T-helper 2 cell (primary cell): ENCODE measurements at regions not wholly inside any gene's neighbourhood (a gene's known extent, or its start where the extent isn't known, plus 50 kb on each side); places are given as distances from the start of the nearest gene placed in this dataset.
"Not testable (repeated sequence)": the region's sequence is repeated elsewhere in the genome, so short reads cannot be mapped to it uniquely, and the experiment has no call there.

Experiments
- DNase-seq, 5 experiments: peaks; one replicate each; pipeline versions ENCODE4 v3.0.0 to v3.0.0-alpha.2; 2012 to 2022

DNA sequence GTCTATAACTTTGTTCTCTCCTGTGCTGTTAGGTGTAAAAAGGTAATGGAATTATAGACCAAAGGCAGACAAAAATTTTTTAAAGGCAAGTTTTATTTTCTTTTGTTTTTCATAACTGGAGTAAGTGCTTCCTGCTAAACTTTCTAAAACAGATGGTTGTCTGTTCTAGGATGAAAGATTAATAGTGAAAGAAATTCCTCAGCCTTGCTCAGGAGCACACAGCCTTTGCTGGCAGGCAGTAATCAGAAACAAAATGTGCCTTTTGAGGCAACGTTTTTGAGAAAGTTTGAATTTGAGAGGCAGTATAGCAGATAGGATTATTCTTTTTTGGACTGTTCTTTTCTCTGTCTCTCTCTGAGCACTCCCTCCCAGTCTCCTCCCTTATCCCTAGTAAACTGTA, 2749.5 kb downstream of the PCDH9 start:
- DNase-seq = no peak

DNA sequence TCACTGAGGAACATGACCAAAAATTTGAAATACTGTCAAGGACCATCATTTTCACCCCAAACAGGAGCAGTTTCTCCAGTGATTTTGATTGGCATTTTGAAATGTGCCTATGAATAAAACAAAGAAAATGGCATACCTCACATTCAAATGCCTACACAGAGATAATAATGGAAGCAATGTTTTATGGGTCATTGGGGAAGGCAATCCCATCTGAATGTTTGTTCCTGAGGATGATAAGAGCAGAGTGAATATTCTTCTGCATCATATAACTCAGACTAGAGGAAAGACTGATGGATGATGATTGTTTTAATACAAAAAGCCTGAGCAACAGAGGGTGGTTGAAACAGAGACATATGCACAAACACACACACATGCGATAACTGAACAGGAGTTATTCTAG, 2749.9 kb downstream of the PCDH9 start:
- no peak for DNase-seq

DNA sequence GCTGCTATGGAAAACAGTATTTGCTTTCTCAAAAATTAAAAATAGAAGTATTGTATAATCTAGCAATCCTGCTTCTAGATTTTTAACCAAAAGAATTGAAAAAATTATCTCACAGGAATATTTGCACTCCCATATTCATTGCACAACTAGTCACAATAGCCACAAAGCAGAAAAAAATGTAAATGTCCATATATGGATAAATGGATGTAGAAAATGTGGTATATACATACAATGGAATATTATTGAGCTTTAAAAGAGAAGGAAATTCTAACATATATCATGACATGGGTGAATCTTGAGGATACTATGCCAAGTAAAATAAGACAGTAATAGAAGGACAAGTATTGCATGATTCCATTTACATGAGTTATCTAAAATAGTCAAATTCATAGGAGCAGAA, 2753.0 kb downstream of the PCDH9 start:
- DNase-seq = no peak

DNA sequence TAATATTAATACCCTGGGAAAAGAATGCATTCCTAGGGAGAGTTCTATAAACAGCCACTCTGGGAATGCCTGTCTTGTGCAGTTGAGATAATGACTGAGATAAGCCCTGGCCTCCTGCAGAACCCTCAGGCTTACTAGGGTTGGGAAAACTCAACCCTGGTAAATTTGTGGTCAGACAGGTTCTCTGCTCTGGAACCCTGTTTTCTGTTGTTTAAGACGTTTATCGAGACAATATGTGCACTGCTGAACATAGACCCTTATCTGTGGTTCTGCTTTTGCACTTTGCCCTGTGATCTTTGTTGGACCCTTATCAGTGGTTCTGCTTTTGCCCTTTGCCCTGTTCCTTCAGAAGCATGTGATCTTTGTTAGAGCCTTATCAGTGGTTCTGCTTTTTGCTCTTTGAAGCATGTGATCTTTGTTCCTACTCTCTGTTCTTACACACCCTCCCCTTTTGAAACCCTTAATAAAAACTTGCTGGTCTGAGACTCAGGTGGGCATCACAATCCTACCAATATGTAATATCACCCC, 2754.0 kb downstream of the PCDH9 start:
- not testable (repeated sequence) for DNase-seq

DNA sequence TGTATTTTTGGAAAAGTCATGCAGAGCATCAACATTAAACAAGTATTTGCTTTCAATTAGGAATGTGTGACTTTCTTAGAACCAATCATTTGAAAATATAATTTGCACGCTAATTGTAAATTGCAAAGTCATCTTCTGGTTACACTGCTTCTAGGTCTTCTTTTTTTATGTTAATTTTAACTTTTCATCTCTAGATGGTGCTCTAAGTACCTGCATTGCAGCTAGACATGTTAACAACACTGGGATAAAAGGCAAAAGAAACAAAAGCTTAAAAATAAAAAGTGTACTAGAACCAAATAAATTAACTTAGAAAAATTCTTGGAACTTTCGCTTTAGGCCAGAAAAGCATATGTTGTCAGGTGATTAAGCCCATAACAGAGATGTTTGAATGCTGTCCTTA, 2758.2 kb downstream of the PCDH9 start:
- no peak for DNase-seq

DNA sequence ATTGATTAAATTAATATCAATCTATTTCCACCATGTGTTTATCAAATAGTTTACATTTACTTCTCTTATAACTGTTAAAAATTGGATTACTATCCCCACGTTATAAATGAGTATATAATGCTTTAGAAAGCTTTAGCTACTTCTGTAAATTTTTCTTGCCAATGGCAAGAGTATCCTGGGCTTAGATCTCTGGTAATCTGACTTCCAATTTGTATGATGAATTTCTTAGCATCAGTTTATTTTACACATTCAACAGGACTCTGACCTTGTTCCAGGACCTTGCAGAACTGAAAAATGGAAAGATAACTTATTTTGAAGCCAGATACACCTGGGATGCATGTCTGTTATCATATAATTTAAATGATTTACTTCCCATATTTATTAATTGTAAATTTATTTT, 2759.4 kb downstream of the PCDH9 start:
- DNase-seq = no peak

DNA sequence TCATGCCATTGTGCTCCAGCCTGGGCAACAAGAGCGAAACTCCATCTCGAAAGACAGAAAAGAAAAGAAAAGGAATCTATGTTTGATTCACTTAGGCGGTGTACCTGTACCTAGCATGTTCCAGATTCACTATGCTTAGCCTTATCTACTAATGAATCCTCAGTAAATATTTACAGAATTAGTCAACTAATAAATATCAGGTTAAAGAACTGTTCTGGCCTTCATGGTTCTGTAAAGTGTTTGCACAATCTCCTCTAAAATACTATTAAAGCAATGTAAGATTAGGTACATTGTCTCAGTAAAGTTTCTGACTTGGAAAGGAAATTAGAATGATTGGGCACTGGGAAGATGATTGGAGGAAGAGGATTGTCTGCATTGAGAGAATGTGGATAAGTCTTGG, 2770.4 kb downstream of the PCDH9 start:
- DNase-seq = no peak

DNA sequence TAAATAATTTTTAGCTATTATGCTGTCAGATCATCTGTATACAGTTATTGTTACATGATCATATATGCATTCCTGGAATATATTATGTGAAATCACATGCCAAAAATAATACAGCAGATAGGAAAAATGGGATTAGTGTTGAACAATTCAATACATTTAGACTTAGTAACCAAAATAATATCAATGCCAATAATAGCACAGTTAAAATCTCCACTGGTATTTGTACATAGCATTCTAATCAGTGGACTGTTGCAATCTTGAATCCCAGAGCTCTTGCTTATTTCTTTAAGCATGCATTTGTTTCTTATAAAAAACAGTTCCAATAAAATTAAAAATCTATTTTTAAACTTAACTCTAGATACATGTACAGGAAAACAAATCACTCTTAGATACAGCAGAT, 2772.2 kb downstream of the PCDH9 start:
- DNase-seq = no peak

DNA sequence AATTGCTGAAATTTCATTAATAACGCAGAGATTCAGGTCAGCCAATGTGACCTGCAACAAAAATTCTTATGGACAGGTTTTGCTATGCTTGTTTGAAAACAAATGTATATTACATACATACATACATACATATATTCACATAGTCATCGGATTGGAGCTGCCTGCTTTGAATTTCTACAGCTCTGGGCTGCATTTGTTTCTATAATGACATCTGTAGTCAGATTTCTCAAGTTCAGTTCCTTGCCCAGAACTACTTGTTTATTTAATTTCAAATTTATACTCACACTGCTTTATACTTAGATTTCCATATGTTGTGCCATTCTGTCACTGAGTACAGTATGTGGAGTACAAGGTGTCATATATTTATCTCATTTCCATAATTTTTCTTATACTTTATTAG, 2775.0 kb downstream of the PCDH9 start:
- DNase-seq = no peak

DNA sequence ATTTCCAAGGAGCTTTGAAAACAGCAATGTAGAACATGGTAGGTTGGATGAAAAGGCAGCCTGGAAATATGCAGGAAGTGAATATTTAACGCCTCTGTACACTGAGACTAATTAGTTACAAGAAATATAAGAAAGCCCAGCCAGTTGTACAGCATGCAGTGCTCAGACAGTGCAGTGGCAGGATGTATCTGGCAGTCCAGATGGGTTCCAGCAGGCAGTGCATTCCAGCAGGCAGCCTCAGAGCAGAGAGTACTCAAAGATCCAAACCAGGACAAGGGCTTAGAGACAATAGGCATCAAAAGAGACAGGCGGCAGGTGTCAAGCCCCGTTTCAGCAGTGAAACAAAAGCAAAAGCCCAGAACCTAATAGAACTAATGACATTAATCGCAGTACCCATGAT, 2776.3 kb downstream of the PCDH9 start:
- no peak for DNase-seq

DNA sequence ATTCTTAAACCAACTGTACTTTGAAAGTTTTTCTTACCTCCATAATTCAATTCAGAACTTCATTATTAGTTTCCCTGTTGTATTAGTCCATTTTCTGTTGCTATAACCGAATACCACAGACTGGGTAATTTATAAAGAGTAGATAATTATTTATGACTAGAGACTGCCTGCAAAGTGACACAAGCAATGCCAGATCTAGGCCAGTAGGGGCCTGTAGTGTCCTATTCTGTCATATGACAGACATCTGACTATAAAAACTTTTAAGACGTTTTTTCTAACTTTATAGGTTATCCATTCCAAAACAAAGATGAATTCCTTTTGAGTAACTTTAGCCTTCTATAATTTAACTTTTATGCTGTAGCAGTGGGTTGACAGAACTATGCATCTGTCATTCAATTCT, 2783.8 kb downstream of the PCDH9 start:
- no peak for DNase-seq

DNA sequence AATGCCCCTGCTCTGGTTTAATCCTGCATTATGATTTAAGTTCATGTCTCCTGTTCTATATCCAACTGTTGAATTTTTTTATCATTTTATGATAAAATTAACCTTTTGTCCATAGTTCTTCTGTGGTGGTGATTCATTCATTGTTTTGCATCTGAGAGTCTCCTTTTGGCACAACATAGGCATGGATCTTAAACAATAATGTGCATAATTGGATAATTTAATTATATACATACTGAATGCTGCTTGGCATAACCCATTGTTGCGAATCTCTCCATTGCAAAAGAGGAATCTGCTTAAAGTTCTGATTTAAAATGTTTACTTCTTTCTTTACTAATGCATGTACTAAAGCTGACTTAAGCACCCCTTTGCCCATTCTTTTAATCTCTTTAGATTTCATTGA, 2788.4 kb downstream of the PCDH9 start:
- no peak for DNase-seq

DNA sequence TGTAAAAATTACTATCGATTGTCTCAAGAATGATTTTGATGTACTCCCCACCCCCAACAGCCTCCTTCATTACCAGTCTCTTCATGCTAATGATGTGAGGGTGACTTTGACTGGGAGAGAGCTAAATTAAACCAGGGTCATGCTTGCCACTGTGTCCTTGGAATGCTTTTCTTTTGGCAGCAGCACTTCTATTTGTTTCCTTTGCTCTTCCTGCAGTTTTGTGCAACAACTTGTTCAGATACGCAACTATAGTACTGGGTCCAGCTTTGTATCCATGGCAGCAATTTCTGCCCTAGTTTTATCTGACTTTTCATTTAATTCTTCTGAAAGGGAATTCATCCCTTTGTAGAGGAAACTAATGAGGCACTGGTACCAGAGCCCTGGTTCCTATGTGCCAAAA, 2792.1 kb downstream of the PCDH9 start:
- no peak for DNase-seq

DNA sequence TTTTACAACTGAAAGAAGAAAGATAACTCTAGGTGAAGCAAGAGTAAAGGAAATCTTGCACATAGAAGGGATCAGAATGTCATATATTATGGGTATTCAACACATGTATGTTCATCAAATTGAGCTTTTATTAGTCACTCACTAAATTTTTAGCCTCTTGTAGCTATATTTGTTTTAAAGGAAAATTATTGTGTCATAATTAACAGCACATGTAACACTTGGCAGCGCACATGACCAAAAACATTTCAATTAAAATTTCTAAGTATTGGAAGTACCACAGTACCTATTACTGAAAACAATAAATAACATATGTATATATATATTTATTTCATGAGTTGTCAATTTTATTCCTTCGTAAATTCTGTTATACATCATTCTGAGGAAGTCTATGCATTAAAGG, 2800.4 kb downstream of the PCDH9 start:
- no peak for DNase-seq

DNA sequence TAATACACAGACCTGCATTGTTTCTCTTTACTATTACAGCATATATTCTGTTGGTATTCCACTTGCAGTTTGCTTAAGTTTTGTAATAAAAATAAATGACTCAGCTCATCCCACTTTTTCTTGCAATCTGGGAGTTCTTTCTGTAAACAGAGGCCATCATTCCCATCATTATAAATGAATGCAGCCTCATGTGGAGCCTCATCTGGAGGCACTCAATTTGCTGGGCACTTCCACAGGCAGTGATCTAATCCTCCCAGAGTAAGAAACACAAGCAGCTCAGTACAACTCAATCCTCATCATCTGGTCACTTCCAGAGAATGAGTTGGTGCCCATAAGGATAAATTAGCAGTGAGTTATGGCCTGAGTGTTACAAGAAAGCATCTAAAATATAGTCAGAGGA, 2801.9 kb downstream of the PCDH9 start:
- no peak for DNase-seq

DNA sequence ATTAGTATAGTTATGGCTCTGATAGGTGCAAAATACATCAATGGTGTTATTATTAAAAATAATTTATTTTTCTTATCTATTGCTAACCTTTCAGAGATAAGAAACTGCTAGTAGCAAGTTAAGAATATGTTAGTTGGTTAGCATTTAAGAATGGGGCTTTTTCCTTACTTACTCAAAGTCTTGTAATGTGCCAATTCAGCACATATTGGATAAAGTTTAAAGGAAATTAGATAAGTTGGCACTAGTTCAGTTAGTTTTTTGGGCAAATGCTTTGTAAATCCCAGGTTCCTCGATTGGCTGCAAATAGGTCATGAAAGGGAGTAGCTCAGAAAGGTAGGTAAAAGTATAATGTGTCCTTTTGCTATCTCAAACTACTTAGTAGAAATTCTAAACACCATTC, 2806.7 kb downstream of the PCDH9 start:
- no peak for DNase-seq

DNA sequence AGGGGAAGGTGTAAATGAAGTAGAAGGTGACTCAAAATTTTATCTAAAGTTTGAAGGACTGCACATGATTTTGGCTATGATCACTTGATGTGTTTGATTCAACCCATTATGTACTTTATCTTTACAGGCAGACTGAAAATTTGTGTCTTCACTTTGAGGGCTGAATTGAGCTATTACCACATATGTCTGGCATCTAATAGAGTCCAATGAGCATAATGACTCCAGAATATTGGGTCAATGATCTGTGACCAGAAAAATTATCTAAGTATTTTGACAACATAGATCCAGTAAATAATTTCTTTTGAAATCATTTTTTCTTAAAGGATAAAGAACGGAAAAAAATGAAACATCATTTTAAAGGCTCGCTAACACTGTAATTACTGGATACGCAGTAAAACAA, 2810.0 kb downstream of the PCDH9 start:
- no peak for DNase-seq

DNA sequence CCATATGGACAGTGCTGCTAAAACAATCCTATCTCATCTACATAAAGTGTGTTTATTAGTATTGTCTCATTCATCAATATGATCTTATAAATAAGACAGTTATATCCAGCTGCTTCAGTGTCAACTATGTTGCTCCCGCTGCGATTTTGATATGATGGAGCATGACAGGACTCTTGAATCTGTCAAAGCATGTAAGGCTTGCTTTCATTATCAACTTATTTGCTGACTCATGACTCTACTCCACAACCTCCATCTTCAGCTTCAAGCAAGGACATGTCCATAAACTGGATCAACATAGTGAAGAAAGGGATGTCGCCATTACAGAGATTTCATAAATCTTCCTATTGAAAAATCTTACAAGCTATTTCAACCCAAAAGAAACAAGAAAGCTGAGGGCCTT, 2812.6 kb downstream of the PCDH9 start:
- DNase-seq = no peak

DNA sequence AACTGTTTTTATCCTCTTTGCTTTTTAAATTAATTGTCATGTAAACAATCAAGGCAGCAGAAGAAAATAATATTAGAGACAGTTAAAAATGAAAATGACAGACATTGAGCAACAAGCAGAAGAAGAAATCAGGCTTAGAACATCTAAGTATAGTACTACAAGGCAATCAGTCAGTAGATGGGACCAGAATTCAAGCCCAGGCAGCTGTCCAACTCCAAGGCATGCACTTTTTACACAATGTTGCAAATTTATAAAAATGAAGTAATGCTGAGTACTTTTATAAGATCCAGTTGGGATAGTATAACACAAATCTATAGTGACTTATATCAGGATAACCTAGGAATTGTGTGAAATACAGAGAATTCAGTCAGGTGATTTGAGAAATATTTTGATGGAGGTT, 2815.8 kb downstream of the PCDH9 start:
- no peak for DNase-seq

DNA sequence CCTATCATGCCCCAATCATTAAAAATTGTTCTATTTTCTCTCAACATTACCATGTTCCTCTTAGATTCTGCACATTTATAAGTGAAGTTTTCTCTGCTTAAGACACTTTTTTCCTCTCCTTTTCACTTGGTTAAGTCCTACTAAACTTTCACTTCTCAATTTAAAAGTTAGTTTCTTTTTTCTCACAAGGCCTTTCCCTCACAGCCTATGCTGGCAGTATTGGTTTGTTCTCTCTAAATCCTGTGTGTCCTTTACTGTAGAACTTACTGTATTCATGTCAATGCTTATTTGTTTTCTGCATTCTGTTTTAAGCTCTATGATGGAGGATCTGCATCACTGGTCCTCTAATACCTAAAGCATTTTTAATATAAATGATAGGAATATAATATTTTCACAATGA, 2816.6 kb downstream of the PCDH9 start:
- DNase-seq = no peak

DNA sequence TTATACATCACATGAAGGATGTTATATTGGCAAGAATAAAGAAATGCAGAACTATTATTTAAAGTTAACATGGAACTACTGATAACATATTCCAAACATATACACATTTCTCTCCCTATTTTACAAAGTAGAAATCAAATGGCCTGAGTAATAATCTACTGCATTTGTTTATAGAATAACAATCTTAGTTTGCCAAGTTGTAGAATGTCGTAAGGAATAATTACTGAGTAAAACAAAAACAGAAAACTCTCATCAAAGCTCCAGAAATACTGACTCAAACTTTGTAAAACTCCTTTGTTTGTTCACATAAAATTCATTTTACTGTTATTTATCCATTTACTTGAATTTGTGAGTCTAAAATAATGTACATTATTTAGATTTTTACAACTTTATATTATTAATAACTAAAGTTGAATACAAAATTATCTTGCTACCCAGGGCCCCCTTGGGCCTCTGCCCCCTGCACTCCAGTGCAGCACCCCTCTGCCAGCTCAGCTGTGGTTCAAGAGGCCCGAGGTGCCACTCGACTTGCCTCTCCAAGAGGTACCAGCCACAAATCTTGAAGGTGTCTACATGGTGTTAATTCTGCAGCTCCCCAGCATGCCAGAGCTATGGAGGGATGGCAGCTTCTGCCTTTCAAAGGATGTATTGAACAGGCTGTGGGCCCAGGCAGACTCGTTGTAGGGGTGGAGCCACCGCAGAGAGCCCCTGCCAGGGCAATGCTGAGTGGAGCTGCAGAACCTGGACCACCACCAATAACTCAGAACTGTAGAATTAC, 2819.7 kb downstream of the PCDH9 start:
- no peak for DNase-seq

DNA sequence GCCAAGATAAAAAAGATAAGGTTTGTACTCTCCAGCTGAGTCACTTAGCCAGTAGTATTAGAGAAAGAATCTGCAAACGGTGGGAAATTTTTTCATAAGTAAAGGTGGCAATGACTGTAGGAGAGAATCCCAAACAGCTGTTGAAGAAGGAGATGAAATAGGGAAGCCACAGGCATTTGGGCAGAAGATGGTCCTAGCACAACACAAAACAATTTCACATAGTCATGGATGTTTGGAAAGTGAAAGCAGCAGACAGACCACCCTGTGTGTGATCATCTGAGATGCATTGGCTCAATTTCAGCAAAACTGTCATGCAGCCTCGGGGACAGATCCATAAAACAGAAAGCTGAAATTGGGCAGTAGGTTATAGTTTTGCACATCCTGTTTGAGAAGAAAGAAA, 2832.4 kb downstream of the PCDH9 start:
- no peak for DNase-seq

DNA sequence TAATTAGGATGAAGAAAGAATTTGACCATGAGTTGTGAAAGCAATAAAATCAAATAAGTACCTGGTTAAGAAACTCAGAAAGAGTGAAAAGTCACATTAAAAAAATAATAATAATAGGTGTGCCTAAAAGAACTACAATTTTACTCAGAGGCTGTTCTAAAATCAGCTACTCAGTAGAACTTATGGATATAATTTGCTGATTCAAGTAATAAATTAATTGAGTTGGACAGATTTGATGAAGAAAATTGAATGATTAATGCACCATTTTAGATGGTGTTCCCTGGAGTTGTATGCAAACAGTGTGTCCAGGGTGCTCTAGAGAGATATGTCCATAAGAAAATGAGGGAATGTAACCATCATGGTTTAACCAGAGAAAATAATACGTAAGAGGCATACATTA, 2852.5 kb downstream of the PCDH9 start:
- DNase-seq = no peak

DNA sequence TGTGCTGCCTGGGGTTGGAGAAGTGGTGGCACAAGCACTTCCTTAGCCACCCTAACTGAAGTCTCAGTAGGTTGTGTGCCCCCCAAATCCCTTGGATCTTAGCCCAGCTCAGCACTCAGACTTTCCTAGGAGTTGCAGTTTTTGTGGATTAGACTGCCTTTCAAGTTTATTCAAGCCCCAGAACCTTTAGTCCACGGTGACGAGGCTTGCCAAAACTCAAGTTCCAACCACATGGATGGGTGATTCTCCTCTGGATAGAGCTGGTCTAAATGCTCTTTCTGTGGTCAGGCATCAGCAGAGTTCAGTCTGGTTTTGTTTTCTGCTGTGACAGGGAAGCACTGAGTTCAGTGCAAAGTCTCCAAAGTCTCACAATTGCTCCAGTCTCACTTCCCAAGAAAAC, 2858.7 kb downstream of the PCDH9 start:
- DNase-seq = no peak

DNA sequence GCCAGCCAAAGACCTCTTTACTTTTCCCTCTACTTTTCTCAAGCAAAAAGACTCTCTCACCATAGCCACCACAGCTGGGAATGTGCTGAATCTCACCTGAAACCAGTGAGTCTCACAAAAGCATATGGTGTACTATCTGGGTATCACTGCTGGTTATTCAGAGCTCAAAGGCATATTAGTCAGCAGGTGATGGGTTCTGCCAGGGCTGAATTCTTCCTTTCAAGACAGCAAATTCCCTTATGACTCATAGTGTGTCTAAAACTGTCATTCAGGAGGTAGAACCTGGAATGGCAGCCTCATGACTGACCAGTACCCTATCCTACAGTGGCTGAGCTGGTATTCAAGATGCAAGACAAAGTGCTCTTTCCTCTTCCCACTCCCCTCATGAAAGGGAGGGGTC, 2859.1 kb downstream of the PCDH9 start:
- no peak for DNase-seq
